NCI-H2029 (cell line): ENCODE measurements at regions not wholly inside any gene's neighbourhood (a gene's known extent, or its start where the extent isn't known, plus 50 kb on each side); places are given as distances from the start of the nearest gene placed in this dataset.
"Not testable (repeated sequence)": the region's sequence is repeated elsewhere in the genome, so short reads cannot be mapped to it uniquely, and the experiment has no call there.

Experiments
- DNase-seq: peaks from one replicate; lab custom pipeline; 2025; lab: John Stamatoyannopoulos, UW

DNA sequence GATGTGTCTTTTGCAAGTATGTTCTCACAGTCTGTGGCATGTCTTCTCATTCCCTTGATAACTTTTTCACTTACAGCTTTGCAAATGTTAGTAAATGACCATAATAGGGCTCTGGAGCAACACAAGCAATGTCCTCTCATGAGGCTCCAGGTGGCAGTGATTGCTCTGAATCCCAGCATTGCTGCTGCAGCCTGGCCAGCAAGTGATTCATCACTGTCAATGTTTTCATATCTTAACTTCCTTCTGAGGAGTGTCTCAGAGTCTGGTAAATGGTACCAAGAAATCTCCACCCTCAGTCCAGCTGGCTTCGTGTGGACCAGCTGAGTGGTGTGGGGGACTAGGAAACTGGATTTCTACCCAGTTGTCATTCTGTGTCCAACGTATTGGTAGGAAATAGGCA, 139.6 kb downstream of the MYLK4 start:
- no peak for DNase-seq

DNA sequence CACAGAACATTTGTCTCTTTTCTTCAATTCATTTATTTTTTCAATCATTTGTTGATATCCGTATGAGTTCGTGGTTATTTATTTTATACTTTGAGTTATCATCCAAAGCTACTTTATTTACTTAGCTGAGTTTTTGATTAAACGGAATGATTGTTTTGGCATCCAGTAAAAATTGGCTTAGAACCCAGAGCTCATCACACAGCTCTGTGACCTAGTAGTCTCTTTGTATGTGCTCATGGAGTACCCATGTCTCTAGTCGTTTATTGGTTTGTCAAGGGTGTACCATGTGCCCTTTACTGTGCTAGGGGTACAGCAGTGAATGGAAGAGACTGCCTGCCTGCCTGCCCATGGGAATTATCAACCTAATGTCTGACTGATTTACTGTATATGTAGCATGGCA, 142.2 kb downstream of the MYLK4 start:
- no peak for DNase-seq

DNA sequence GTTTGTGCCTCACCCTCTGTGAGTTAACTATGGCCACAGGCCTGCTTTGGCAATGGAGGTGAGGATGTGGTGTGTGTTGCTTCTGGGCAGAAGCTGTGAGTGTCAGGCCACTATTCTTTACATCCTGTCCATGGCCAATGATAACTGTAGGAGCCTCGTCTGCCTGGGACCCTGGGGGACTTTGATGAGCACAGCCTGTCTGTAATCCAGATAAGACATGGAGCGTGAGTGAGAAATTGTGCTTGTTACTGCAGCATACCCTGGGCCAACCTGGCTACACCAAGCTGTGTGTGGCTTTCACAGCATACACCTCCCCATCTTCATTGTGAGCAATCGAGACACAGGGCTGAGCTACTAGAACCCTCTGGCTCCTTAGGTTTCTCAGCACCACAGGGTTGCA, 150.4 kb downstream of the MYLK4 start:
- no peak for DNase-seq

DNA sequence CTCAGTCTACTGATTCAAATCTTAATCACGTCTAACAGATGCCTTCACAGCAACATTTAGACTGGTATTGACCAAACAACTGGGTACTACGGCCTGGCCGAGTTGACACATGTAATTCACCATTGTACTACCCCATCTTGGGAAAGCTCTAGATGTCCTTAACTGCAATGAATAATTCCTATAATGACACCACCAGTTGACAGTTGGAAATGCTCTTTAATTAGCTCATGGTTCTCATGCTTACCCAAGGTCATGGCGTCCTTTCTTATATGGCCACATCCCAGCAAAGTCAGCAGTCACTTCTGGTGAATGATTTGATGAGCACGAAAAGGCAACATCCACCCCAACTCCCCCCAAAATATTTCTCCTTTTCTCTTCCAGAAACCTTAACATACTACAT, 150.9 kb downstream of the MYLK4 start:
- DNase-seq: no peak

DNA sequence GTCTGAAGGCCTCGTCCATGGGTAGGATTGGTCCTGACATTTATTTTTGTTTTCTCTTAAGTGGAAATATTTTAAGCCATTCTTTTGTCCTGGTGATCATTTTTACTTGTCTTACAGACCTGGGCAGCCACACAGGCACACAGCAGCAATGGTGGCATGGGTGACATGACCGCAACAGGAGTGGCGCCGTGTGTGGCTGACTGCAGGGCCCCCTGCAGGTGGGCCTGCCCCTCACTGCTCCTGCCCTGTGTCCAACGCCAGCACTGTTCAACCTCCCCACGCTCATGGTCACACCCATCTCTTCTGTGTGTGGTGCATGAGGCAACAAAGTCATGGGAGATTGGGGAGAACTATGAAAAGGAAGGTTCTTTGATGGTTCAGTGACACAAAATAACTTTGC, 151.9 kb downstream of the MYLK4 start:
- DNase-seq: no peak

DNA sequence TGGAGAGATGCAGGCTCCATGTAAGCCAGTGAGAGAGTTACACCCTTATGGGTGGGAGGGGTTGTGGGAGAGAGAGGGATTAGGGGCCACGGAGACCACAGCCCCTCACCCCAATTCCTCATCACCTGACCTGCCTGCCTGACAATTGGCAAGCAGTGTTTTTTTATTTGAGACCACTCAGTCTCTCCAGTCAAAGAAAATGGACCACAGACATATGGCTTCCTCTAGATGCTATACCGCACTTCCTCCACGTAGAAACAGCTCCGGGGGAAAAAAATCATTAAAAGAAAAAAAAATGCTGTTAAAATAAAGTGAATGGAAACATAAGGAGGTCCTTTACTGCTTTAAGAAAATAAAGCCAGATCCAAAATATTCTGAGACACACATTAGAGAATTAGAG, 152.7 kb downstream of the MYLK4 start:
- DNase-seq: no peak

DNA sequence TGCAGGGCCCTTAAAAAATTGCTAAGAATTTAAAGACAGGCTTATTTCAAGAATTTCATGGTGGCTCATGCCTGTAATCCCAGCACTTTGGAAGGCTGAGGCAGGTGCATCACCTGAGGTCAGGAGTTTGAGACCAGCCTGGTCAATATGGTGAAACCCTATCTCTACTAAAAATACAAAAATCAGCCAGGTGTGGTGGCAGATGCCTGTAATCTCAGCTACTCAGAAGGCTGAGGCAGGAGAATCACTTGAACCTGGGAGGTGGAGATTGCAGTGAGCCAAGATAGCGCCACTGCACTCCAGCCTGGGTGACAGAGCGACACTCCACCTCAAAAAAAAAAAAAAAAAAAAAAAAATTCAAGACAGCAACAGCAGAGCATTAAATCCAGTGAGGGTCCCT, 153.3 kb downstream of the MYLK4 start:
- DNase-seq: not testable (repeated sequence)

DNA sequence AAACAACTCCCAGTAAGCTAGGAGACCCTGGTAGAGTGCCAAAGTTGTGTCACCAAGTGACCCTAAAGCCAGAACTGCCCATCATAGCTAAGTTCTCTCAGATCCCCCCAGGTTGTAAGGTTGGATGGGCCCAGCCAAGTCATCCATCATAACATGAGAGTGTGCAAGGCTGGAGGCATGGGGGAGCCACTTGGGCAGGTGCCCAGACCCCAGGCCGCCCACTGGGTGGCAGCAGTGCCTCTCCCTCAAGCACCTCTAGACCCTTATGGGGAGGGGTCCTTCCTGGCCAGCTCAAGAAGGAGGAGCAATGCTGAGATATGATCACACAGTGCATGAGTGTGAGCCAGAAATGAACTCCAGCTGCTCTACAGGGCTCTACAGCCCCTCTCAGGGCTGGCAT, 154.5 kb downstream of the MYLK4 start:
- no peak for DNase-seq

DNA sequence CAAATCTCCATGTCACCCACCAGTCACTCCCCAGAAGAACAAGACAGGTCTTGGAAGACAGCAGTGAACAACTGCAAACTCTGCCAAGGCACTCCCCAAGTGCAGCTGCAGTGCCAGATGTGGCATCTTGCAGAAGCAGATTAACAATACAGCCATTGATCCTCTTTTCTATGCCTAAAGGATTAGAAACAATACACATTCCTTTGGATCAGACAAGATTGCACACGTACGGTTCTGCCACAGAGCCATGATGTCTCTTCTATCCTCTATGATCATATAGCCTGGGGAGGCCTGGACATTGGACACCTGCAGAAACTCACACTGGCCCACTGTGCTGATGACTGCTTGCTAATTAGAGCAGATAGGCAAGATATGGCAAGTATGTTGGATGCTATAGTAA, 155.9 kb downstream of the MYLK4 start:
- DNase-seq: no peak

DNA sequence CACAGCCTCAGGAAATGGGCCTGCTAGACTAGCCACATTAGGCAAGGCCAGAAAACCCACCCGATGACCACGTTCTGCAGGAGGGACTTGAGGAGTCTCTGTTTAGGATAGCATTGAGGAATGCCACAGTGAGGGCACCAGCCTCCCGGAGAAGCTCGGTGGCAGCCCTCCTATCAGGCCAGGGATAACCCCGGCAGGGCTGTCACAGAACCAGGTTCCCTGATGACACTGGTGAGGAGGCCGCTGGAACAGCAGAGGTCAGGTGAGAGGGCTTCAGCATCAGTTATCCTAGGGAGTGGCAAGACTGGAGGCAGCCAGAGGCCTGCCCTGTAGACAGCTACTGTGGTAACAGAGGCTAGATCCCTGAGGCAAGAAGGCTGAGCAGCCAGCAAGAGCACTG, 157.6 kb downstream of the MYLK4 start:
- DNase-seq: no peak

DNA sequence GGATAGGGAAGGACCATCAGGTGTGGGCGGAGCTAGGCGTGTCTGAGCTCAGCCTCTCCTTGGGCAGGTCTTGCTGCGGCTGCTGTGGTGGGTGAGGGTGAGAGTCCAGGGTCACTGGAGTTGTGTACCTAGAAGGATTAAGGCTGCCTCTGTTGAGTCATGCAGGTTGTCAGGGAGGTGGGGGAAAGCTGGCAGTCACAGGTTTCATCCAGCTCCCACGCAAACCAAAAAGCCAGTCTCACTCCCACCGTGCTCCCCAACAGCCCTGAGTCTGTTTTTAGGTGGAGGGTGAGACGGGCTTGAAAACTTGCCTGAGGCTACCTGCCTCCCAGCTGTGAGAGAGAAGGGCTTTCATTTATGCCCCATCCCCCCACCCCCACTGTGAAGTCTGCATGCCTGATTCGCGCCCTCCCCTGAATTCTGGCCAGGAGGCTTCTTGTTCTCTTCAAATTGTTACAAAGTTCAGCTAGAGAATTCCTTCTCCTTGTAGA, 161.5 kb downstream of the MYLK4 start:
- DNase-seq: no peak

DNA sequence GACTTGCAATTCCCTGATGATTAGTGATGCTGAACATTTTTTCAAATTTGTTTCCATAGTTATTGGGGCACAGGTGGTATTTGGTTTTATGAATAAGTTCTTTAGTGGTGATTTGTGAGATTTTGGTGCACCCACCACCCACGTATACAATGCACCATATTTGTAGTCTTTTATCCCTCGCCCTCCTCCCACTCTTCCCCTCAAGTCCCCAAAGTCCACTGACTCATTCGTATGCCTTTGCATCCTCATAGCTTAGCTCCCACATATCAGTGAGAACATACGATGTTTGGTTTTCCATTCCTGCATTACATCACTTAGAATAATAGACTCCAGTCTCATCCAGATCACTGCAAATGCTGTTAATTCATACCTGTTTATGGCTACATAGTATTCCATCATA, 167.3 kb downstream of the MYLK4 start:
- no peak for DNase-seq

DNA sequence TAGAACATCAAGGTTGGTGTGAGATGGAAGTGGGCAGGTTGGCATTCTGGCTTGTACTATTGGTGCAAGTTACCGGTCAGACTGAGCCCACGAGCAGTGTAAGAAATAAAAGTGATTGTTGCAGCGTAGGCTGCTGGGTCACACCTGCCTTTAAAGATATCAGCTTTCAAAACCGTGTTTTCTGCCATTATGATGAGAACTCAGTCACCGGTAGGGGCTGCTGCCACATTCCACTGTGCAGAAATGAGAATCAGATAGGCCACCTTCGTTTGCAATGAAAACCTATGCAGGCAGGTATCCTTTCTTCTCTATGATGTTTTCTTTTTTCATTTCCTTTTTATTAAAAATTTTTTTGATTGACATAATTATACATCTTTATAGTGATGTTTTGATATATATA, 168.5 kb downstream of the MYLK4 start:
- DNase-seq: no peak

DNA sequence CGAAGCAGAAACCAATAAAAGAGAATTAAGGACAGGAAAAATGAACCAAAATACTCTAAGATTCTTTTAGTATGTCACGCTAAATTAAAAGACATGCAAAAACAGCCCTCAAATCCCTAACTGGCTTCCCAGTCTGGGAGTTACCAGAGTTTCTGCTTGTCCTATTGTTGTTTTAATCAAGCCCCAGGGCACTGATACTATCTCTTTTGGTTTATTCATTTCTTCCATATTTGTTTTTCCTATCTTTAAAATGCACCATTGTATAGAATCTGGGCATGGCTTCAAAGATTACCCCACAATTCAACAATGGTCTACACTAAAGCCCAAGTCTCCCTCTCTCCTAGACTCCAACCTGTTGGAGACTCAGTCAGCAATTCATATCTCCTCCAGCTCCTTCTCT, 169.1 kb downstream of the MYLK4 start:
- no peak for DNase-seq

DNA sequence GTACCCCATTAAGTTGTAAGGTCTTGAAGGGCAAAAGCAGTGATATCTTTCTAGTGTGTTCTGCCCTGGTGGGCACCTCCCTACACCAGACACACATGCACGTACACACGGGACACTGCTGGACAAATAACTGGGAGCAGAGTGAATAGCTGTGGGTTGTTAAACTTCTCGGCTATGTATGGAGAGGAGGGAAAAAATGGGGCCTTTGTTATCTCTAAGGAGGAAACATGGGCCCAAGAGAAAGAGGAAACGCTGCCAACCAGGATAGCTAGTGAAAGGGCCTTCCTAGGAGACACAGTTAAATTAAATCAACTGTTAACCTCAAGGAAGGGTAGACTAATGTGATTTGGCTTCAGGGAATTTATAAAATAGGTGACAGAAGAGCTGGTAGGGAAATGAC, 169.7 kb downstream of the MYLK4 start:
- no peak for DNase-seq

DNA sequence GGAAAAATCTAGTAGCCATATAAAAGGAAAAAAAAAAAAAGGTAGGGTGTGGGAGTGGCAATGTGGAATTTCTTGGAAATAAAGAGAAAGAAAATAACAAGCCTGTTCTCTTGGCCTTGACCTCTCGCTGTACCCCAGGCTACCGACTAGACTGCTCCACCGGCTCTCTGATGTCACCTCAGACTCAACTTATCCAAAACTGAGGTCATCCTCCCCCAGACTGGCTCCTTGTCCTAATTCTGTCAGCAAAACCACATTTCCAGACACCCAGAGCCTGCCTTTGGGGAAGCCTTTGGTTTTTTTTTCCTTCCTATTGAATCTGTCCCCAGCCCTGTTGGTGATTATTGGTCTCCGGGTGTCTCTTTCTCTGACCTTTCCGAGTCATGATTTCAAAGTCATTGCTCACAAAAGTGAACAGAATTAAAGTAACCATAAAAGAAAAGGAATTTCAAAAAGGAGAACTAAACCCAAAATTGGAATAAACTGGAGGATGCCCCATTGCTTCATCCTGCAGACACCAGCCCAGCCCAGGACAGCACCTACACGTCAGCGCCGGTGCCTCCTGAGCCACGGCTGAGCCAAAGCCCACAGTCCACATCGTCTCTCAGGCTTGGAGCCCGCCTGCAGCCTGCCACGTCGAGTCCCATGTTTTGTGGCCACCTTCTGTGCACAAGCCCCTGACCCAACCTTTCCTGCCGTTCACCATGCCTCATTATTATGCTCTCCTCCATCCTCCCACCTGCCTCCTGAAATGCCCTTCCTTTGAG, 170.7 kb downstream of the MYLK4 start:
- no peak for DNase-seq

DNA sequence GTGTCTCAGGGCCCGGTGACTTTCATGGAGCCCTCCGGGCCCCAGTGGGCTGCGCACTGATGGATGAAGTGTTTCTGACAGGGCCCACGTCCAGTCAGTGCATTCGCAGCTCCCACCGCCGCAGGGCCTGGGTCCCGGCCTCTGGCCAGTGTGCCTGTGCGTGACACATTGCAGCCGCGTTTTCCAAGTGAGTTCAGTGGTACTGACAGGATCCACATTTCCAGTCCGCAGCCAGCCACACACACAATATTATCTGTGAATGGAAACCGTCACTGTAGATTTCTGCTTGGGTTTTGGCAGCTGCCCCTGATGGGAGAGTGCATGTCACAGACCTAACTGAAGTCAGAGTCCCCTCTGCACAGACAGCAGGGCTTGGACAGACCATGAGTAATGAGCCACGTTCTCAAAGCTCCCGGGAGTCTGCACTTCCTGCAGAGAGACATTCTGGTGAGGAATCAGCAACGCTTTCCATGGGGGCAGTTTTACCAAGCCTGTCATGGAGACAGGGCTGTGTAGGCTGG, 171.4 kb downstream of the MYLK4 start:
- no peak for DNase-seq

DNA sequence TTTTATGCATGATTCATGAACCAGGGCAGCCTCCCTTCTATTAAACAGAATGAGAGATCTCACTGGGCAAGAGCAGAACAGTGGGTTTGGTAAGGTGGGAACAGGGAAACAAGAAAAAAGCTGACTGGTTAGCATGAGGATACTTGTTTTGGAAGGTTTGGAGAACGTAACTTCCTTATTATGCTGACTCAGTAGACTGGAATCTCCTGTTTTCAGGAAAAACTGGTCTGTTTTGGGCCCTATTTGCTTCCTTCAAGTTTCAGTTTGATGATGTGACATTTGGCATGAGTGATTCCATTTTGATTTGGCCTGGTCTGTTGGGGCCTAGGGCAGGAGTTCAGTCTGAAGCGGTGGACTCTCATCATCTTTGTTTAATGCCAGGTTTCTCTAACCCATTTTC, 172.0 kb downstream of the MYLK4 start:
- no peak for DNase-seq

DNA sequence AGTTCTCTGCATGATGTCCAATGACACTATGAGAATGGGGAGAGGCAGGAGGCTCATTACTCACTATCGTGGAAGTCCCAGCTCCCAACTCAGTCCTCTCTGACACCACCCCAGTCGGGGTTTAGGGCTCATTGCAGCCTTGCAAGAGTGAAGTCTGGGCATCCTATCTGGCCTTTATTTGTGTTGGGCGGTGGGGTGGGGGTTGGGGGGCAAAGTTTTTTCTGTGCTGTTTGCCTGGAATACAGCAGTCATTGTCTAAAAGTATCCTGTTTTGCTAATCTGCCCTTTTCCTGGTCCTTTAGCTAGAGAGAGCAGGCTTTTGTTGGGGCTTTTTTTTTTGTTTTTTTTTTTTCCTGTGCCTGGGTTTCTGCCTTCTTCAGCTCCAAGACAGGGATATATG, 174.2 kb downstream of the MYLK4 start:
- DNase-seq: no peak

DNA sequence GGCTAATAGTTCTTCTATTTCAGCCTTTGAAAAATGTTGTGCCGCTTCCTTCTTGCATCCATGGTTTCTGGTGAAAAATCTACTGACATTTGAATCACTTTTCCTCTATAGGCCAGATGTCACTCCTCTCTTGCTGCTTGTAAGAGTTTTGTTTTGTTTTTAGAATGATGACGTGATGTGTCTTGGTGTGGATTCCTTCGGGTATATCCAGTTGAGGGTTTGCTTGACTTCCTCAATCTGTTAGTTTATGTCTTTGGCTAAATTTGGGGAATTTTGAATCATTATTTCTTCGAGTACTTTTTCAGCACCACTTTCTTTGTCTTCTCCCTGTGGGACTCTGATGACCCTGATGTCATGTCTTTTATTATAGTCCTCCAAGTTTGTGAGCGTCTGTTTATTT, 175.5 kb downstream of the MYLK4 start:
- no peak for DNase-seq

DNA sequence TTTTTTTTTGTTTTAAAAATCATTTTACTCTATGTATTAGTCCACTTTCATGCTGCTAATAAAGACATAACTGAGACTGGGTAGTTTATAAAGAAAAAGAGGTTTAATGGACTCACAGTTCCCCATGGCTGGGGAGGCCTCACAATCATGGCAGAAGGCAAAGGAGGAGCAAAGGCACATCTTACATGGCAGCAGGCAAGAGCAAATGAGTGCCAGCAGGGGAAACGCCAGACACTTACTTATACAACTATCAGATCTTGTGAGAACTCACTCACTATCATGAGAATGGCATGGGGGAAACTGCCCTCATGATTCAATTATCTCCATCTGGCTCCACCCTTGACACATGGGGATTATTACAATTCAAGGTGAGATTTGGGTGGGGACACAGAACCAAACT, 181.3 kb downstream of the MYLK4 start:
- DNase-seq: not testable (repeated sequence)

DNA sequence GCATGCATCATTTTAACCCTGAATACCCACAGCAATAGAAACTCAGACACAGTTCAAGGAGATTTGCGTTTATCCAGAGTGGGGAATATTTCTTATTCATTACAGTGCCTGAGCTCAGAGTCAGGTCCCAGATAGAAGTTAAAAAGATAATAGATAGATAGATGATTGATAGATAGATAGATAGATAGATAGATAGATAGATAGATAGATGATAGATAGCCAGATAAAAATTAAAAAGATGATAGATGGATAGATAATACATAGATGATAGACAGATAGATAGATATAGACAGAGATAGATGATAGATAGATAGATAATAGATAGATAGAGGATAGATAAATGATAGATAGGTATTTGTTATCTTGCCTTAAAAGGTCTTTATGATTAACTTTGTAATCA, 184.7 kb downstream of the MYLK4 start:
- no peak for DNase-seq

DNA sequence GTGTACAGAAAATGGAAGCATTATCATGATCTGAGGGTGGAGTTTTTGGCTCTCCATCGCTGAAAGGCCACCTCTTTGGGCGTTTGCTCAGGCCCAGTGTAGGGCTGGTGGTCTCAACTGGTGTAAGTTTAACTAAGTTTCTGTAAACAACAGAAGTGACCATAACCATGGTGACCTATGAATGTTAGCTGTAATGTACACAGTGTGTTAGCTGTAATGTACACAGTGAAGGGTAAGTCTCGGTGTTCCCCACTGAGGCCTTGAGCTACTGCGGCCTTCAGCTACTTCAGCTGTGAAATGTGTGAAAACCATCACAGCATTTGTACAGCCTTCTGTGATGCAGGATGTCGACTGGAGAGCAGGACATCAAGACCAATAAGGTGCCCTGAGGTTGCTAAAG, 185.2 kb downstream of the MYLK4 start:
- no peak for DNase-seq

DNA sequence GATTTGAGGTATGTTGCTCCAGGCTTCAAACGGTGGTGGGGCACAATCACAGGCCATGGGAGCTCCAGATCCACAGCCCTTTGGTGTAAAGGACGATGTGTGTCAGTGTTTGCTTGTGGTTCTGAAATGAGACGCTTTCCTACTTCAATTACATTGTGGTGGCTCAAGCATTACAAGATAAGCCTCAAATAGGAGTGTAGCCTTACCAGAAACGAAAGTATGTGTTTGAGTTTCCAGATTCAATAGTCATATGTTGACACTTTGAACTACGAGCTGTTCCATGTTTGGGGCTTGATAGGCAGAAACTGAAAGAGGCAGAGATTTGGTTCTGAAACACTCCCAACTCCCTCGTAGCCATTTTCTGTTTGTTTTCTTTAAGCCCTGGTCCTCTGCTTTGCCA, 187.1 kb downstream of the MYLK4 start:
- peak; percentile 79 for DNase-seq
